ENCODE measurements at regions not wholly inside any gene's neighbourhood (a gene's known extent, or its start where the extent isn't known, plus 50 kb on each side); places are given as distances from the start of the nearest gene placed in this dataset.

DNA sequence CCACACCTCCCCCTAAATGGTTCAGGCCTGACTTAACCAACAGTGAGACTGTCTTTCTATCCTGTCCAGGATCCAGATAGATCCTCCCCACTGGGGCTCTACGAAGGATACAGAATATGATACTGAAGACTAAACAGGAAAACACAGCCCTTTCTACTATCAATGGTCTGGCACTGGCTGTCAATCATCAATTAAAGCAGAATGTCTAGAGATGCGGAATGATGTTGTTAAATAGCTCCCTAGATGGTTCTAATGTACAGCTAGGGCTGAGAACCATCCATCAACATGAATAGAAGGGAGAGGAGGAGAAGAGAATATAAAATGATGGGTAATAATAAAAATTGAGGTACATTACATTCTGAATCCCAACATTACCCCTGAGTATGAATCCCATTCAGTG, 314.3 kb upstream of the CELF2 start:
- TF ChIP-seq CSDC2 (CRISPR knock-in tag; IDR thresholded peaks at IDR 0.05) (no peak), ESRRG (CRISPR knock-in tag; IDR thresholded peaks at IDR 0.05) (no peak), ZFP30 (CRISPR knock-in tag; IDR thresholded peaks at IDR 0.05) (no peak), ZNF70 (CRISPR knock-in tag; IDR thresholded peaks at IDR 0.05) (no peak), ARNTL (CRISPR knock-in tag; IDR thresholded peaks at IDR 0.05; ENCODE audit: borderline replicate concordance, low read depth) (no peak), TCF4 (CRISPR knock-in tag; IDR thresholded peaks at IDR 0.05; ENCODE audit: borderline replicate concordance) (no peak), PPARA (CRISPR knock-in tag; IDR thresholded peaks at IDR 0.05; ENCODE audit: borderline replicate concordance) (no peak)
- TF ChIP-seq, protein P1, sequence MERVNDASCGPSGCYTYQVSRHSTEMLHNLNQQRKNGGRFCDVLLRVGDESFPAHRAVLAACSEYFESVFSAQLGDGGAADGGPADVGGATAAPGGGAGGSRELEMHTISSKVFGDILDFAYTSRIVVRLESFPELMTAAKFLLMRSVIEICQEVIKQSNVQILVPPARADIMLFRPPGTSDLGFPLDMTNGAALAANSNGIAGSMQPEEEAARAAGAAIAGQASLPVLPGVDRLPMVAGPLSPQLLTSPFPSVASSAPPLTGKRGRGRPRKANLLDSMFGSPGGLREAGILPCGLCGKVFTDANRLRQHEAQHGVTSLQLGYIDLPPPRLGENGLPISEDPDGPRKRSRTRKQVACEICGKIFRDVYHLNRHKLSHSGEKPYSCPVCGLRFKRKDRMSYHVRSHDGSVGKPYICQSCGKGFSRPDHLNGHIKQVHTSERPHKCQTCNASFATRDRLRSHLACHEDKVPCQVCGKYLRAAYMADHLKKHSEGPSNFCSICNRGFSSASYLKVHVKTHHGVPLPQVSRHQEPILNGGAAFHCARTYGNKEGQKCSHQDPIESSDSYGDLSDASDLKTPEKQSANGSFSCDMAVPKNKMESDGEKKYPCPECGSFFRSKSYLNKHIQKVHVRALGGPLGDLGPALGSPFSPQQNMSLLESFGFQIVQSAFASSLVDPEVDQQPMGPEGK (CRISPR knock-in tag; IDR thresholded peaks at IDR 0.05; ENCODE audit: borderline replicate concordance): no peak
- ATAC-seq: no peak

DNA sequence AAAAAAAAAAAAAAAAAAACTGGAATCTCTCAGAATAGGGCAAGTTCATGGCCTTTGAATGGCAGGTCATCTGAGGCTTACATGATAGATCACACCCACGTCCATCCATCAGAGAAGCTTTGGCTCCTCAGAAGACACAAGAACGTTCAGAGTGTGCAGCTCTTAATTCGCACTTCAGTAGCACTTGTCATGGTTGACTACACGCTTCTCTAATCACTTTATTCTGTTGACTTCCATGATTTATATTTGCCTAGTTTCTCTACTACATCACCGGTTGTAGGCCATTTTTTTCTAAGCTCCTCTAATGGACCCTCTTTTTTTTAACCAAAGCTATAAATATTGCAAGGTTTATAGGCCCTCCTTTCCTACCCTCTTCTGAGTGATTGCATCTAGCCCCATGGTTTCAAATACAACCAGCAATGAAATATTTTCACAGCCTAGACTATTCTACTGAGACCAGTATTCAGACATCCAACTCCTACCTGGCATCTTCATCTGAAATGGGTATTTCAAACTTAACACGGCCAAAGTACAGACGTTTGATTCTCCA, 305.4 kb upstream of the CELF2 start:
- ATAC-seq: no peak
- TF ChIP-seq OSR1 (CRISPR knock-in tag; IDR thresholded peaks at IDR 0.05) (no peak), TOX (CRISPR knock-in tag; IDR thresholded peaks at IDR 0.05; ENCODE audit: borderline replicate concordance) (no peak), ZFP30 (CRISPR knock-in tag; IDR thresholded peaks at IDR 0.05) (no peak), PPARA (CRISPR knock-in tag; IDR thresholded peaks at IDR 0.05; ENCODE audit: borderline replicate concordance) (no peak)

DNA sequence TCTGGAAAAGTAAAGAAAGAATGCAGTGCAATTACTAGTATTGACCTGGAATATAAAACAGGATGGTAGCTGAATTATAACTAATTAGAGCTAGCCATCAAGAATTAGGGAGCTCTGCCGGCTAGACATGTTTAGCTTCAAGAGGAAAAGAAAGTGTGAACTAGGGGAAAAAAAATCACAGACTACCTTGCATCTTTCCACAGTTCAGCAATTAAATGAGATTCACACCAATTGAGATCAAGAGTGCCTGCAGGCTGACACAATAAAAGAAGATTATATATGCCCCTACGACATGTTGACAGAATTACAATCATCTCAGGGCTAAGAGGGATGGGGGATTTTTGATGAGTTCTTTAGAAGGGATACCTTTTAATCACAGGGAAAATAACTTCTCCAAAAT, 303.3 kb upstream of the CELF2 start:
- no peak for ATAC-seq
- TF ChIP-seq GLIS3 (CRISPR knock-in tag; IDR thresholded peaks at IDR 0.05) (no peak), ZC3H10 (CRISPR knock-in tag; IDR thresholded peaks at IDR 0.05) (no peak), TCF4 (CRISPR knock-in tag; IDR thresholded peaks at IDR 0.05; ENCODE audit: borderline replicate concordance) (no peak), ZNF565 (CRISPR knock-in tag; conservative IDR thresholded peaks at IDR 0.05; ENCODE audit: low read depth) (no peak), SNAI2 (CRISPR knock-in tag; IDR thresholded peaks at IDR 0.05) (no peak), ZNF8 (CRISPR knock-in tag; IDR thresholded peaks at IDR 0.05) (no peak), ESRRG (CRISPR knock-in tag; IDR thresholded peaks at IDR 0.05) (no peak), ARNTL (CRISPR knock-in tag; IDR thresholded peaks at IDR 0.05; ENCODE audit: borderline replicate concordance, low read depth) (no peak), RARB (CRISPR knock-in tag; IDR thresholded peaks at IDR 0.05) (no peak), BACH2 (CRISPR knock-in tag; IDR thresholded peaks at IDR 0.05; ENCODE audit: borderline replicate concordance) (no peak)
- TF ChIP-seq, protein P2, sequence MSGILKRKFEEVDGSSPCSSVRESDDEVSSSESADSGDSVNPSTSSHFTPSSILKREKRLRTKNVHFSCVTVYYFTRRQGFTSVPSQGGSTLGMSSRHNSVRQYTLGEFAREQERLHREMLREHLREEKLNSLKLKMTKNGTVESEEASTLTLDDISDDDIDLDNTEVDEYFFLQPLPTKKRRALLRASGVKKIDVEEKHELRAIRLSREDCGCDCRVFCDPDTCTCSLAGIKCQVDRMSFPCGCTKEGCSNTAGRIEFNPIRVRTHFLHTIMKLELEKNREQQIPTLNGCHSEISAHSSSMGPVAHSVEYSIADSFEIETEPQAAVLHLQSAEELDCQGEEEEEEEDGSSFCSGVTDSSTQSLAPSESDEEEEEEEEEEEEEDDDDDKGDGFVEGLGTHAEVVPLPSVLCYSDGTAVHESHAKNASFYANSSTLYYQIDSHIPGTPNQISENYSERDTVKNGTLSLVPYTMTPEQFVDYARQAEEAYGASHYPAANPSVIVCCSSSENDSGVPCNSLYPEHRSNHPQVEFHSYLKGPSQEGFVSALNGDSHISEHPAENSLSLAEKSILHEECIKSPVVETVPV (CRISPR knock-in tag; IDR thresholded peaks at IDR 0.05): no peak
- TF ChIP-seq, protein P3, sequence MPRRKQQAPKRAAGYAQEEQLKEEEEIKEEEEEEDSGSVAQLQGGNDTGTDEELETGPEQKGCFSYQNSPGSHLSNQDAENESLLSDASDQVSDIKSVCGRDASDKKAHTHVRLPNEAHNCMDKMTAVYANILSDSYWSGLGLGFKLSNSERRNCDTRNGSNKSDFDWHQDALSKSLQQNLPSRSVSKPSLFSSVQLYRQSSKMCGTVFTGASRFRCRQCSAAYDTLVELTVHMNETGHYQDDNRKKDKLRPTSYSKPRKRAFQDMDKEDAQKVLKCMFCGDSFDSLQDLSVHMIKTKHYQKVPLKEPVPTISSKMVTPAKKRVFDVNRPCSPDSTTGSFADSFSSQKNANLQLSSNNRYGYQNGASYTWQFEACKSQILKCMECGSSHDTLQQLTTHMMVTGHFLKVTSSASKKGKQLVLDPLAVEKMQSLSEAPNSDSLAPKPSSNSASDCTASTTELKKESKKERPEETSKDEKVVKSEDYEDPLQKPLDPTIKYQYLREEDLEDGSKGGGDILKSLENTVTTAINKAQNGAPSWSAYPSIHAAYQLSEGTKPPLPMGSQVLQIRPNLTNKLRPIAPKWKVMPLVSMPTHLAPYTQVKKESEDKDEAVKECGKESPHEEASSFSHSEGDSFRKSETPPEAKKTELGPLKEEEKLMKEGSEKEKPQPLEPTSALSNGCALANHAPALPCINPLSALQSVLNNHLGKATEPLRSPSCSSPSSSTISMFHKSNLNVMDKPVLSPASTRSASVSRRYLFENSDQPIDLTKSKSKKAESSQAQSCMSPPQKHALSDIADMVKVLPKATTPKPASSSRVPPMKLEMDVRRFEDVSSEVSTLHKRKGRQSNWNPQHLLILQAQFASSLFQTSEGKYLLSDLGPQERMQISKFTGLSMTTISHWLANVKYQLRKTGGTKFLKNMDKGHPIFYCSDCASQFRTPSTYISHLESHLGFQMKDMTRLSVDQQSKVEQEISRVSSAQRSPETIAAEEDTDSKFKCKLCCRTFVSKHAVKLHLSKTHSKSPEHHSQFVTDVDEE (CRISPR knock-in tag; IDR thresholded peaks at IDR 0.05): no peak
- TF ChIP-seq, protein P1 (CRISPR knock-in tag; IDR thresholded peaks at IDR 0.05; ENCODE audit: borderline replicate concordance): no peak

DNA sequence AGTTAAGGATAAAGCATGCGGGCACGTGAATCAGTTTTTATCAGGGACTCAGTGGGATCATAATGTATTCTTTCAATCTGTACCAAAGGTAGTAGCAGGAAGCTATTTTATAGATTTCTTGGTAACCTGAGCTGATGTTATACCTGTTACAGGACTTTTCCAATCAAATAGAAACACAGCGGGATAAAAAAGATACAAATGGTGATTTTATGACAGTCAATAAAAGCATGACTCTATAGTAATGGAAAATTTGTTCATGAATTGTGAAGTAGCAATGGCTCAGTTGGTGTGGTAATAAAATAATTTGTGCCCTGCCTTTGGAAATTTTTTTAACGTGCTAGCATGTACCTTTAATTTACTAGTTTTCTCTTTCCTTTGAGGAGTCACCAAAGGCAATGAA, 300.7 kb upstream of the CELF2 start:
- ATAC-seq: no peak
- TF ChIP-seq ZFP3 (CRISPR knock-in tag; IDR thresholded peaks at IDR 0.05) (no peak), GLIS3 (CRISPR knock-in tag; IDR thresholded peaks at IDR 0.05) (no peak), RARB (CRISPR knock-in tag; IDR thresholded peaks at IDR 0.05) (no peak), ZNF8 (CRISPR knock-in tag; IDR thresholded peaks at IDR 0.05) (no peak), OSR1 (CRISPR knock-in tag; IDR thresholded peaks at IDR 0.05) (no peak), ISL1 (CRISPR knock-in tag; IDR thresholded peaks at IDR 0.05) (no peak), TOX (CRISPR knock-in tag; IDR thresholded peaks at IDR 0.05; ENCODE audit: borderline replicate concordance) (no peak)
- TF ChIP-seq, protein P1 (CRISPR knock-in tag; IDR thresholded peaks at IDR 0.05; ENCODE audit: borderline replicate concordance): no peak
